GM18508 (cell line): ENCODE measurements at regions not wholly inside any gene's neighbourhood (a gene's known extent, or its start where the extent isn't known, plus 50 kb on each side); places are given as distances from the start of the nearest gene placed in this dataset.

Source experiments
- ATAC-seq: cut with Tn5 transposase; IDR thresholded peaks from one replicate; pipeline ENCODE4 v1.9.1; 2021; ENCODE audit warnings: moderate number of reproducible peaks; ENCODE audit not compliant: insufficient read depth, unreplicated experiment

DNA sequence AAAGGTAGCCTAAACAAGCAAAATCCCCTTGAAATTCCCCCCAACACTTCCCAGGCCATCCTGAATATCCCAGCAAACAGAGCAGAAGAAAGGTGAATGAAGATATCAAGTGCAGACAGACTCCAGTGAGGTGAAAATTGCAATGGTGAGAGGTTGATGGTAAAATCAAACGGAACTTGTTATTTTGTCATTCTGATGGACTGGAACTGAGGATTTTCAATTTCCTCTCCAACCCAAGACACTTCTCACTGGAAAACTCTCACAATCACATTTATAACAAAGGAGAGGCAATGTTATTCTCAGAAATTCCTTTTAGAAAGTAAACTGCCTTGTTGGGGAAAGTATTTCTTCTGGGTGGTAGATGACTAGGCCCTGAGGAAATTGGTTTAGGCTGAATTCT, 412.4 kb upstream of the C9orf72 start:
- no peak for ATAC-seq

DNA sequence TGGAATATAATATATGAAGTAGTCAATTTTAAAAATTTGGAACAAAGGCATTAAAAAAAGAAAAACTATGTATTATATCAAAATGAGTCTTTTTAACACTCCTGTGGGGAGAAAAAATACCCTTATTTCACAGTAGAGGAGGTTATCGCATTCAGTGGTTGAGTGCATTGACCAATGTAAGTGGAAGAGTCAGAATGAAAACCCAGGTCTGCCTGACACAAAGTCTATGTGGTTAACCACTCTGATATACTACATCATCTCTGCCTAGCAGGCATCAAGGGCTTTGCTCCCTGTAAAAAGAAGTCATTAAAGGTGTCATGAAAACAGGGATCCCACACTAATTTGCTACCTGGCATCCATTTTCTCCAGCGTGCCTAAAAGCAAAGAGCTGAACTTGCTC, 417.2 kb upstream of the C9orf72 start:
- peak; percentile 70 for ATAC-seq

DNA sequence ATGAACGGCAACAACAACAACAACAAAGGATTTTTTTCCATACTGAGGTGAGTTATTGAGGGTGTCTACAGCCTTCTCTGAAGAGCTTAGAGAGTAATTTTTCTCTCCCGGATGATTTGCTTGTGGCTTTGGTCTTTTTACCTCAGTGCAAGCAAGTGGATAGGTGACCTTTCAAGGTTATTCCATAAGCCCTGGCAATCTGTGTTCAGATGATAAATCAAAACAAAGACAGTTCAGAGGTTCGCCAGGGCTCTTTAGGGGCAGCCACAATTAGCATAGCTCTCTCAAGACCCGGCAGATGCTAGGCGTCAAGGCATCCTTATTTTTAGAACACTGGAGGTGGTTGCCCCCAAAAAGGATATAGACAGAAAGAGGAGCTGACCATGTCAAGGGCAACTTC, 417.9 kb upstream of the C9orf72 start:
- ATAC-seq = no peak

DNA sequence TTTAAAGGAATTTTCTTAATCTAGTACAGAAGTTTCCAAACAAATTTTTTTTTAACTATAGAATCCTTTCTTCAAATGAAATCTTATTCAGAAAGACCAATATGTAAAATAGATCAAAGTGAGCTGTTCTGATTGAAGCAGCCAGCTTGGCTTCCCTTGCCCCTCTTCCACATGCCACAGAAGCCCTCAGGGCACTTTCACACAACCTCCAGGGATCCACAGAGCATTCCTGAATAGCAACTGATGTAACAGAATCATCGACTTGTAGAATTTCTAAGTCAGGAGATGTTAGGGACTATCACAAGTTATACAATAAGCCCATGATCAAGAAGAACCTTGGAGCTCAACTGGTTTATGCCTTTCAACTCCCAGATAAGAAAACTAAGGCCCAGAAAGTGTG, 427.8 kb upstream of the C9orf72 start:
- no peak for ATAC-seq

DNA sequence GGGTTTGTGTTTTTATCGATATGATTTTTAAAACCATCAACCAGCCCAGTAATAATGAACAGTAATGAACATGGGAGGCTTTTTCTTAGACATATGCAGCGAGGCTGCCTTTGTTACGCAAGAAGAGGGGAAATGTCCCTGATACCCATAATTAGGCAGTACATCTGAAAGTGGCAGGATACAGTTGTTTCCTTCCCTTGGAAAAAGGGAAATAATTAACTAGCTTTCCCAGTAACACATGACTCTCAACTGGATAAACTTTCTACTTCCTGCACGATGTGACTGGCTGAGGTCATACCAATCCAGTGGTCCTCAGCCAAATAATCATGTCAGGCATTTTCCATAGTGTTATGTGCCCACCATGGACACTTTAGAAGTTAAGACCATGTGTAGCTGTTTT, 431.6 kb upstream of the C9orf72 start:
- ATAC-seq = no peak

DNA sequence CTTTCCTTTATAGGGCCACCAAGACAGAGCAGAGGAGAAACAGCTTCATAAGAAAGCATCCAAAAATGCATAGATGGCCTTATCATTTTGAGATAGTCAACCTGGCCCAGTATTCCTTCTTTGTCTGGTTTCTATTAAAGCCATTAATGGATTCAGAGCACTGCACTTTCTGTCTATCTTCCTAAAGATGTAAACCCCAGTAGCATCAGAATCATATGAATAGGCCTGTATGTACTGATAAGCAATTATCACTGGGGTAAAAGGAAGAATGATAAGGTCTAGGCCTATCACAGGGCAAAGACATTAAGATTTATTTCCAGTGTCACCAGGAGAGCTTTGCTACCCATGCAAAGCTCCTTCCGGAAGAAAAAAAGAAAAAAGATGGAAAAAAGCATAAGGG, 432.5 kb upstream of the C9orf72 start:
- no peak for ATAC-seq

DNA sequence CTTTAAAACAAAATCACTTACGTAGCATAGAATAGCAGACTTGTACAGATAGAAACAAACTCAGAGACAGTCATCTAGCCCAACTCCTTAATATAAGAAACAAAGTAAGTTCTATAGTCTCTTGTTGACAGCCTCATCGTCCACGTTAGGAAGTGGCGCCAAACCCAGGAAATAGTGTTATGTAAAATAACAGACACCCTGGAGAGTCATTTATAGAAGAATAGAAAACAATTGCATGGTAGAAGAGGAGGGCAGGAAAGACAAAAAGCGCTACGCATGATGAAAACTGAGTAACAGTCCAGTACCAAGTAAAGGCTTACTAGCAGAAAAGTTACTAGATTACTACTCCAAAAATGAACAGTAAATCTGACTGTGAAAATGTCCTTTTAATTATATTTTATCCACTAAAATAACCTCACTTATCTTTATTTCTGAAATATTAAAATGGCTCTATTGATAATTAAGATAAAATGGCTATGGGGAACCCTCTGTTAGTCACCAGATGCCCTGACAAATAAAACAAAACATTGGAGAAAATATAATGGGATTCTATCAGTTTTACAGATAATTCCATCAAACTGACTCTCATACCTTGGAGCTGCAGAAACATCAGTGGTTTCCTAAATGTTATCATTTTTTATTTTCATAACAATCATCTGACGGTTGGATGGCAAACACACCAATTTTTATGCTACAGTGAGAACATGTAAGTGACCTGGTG, 434.0 kb upstream of the C9orf72 start:
- no peak for ATAC-seq

DNA sequence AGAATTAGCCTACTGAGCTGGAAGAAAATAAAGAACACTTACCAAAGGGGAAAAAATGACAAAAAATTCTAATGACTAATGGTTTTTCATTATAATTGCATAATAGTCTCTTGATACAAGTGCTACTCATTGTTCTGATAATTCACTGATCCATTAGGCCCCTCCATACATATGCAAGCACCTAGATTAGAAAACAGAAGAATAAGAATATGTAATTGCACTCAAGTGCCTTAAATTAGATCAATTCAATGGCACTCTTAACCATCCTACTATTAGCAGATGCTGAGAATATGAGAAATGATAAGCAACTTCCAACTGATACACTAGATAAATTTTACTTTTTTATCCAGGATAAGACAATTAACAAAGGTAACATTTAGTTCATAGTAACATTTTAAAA, 440.9 kb upstream of the C9orf72 start:
- no peak for ATAC-seq

DNA sequence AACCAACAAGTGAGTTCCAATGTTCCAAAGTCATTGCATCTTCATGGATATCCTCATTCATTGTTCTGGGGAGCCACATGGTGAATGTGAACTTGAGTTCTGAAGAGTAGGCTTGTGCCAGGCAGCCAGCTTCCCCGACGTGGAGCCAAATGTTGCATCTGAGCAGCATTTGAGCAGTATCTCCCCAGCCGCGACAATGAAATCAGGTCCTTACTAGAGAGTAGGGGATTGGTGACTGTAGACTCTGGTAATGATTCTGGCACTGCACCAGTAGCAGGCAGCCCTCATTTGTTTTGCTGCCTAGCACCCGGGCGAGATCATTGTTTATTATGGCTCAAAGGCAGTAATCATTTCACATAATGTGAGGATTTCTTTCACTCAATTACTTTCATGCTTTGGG, 451.4 kb upstream of the C9orf72 start:
- no peak for ATAC-seq

DNA sequence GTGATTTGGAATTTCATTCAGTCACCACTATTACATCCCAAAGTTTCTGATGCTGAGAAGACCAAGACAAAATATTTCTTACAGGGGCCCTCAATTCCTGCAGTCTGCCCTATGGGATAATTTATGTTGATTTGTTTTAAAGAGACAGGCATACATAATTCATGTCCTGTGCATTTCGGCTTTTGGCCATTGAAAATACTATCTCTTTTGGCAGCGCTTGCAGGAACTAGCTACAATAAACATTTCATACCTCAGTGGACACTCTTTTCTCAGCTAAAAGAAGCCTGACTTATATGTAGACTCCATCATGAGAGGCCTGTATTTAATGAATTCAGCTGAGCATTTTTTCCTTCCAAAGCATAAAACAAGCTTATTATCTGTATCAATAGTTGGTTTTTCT, 451.9 kb upstream of the C9orf72 start:
- no peak for ATAC-seq

DNA sequence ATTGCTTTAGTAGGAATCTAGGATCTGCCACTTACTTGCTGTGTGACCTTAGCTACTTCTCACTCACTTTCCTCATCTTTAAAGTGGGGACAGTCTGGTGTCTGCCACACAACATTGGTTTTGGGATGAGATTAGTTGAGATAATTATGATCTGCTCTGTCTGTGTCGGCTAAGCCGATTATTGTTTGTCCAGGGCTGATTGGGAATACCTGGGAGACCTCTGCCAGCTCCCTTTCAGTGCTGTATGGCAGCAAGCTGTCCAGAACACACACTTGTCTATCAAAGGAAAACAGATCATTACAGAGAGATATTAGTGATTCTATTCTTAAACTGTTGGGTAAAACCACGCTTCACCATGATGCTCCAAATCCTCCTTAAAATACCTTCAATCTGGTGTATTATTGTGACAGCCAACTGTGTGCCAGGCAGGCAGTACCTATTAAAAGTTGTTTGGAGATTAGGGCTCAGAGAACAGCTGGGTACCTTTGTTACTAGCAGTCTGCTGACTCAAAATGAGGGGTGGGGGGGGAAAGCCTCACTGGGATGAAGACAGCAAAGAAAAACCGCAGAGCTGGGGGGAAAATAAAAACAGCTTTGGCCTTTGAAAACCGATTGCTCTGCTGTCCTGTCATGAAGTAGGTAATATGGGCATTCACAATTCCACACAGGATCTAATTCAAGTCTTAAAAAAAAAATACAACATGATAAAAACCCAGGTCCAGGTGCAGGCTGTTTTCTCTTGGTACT, 458.4 kb upstream of the C9orf72 start:
- no peak for ATAC-seq

DNA sequence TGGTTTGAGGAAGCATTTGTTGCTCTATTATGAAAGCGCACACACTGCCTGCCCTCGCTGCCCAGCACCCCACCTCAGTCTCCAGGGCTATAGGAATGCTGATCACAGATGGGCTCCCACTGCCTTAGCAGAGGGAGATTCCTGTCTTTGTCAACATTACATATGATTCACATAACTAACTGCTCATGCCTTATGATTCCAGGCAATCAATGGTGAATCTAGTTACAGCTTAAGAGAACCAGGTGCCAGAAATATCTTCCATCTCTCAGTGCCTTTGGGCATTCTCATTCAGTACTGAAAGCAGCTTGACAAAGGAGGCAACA, 458.9 kb upstream of the C9orf72 start:
- no peak for ATAC-seq

DNA sequence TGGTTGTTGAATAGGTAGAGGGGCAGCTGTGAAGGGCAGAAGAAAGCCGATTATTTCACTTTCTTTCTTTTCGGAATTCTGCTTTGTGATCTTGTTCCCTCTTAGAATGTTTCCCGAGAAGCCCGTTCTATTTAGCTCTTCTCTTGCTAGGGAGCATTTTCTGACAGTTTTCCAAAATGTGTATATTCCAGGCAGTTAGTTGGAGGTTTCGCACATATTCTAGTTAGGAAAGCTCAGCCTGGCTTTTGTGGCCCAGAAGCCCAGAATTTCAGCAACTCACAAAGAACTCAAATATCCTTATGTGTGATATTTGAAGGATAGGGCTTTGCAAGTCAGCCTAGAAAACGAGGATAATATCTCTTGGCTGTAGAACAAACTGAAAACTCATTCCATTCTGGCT, 461.0 kb upstream of the C9orf72 start:
- ATAC-seq = no peak

DNA sequence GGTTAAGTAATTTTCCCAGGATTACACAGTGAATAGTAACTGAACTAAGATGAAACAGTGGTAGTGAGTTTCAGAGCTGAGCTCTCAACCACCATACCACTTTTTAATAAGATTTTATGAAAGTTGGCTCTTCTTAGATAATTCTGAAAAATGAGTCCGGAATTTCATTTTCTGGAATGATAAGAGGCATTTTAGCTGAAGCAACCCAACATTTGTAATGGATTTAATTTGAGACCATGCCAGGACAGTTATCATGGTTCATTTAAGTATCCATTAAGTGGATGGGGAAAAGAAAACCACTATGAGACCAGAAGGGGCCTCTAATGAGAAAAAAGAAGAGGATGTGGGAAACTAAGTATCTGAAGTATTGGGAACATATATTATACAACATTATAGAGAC, 464.7 kb upstream of the C9orf72 start:
- ATAC-seq = no peak

DNA sequence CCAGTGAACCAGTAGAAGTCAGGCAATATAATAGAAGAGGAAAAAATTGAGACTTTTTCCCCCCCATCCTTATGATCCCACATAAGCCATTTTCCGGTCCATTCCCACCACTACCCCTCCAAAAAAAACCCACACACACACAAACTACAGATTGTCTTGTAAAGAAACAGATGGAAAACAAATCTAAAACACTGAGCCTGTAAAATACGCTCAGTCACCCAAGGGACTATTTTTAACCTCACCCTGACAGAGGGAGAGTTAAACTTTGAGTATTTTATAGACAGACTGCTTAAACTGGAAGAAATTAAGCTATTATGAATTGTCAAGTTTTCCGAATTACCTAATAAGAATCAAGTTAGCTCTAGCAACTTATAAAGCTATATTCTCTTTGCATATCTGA, 471.8 kb upstream of the C9orf72 start:
- no peak for ATAC-seq

DNA sequence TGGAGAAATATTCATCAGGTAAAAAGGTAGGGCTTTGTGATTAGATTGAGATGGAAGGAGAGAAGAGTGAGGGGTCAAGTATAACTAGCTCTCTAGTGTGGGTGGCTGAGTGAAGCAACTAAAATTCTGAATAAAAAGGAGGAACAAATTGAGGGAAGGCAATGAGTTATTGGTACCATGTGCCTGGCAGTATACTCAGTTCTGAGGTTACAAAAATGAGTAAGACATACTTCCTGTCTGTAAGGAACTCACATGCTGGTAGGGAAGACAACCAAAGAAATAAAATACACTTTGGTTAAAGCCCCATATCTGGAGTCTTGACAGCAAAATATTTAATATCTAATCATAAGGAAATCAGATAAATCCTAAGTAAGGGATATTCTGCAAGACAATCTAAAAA, 476.8 kb upstream of the C9orf72 start:
- ATAC-seq = no peak

DNA sequence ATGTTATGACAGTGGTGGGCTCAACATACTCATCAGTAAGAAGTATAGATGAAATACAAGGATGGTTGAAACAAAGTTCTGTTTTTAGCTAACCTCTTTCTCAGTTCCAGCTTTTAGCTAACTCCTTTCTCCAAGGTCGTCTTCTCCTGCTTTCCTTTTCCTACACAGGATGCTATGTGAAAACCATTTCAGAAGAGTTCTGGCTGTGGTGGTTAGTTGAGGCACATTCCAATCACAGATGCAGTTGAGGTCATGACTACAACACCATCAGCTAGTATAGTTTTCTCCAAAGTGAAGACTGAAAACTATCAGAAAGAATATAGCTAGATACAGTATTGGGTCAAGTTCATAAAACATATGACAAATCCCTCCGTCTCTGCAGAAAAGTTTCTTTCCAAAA, 477.7 kb upstream of the C9orf72 start:
- ATAC-seq = no peak

DNA sequence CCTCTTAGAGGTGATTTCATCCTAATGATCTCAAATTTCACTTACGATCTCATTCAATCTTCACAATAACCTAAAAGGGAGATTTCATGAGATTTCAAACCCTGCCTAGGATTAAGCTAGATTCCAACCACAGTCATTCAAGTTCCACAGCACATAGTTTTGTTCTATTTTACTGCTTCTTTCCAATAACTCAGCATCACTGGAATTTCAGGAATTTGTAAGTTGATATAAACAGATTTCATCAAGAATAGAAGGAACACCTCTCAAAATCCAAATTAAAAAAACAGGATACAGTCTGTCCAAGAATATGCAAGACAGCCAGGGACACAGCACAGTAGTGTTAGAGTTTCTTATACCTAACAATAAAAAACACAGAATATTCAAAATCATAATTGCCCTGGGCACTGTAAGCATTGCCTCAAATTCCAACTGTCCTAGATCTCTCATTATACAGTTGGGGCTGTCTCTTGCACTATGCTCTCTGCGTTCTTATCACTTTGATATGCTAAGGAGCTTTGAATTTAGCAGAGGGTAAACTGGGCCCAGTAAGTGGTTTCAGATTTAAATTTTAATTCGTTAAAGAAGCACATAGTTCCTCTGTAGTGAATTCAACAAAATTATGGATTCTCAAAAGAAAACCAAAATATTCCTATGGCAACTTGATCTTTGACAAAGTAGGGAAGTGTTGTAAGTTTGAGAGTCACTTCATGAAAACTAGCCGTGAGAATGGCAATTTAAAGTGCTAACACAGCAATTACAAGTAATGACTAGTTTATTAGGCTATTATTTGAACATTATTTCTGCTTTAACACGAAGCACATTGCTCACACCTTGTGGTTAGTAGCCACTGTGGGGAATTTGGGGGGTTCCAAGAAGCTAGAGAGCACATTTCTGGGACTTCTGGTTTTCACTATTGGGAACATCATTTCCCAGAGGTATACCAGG, 478.6 kb upstream of the C9orf72 start:
- no peak for ATAC-seq

DNA sequence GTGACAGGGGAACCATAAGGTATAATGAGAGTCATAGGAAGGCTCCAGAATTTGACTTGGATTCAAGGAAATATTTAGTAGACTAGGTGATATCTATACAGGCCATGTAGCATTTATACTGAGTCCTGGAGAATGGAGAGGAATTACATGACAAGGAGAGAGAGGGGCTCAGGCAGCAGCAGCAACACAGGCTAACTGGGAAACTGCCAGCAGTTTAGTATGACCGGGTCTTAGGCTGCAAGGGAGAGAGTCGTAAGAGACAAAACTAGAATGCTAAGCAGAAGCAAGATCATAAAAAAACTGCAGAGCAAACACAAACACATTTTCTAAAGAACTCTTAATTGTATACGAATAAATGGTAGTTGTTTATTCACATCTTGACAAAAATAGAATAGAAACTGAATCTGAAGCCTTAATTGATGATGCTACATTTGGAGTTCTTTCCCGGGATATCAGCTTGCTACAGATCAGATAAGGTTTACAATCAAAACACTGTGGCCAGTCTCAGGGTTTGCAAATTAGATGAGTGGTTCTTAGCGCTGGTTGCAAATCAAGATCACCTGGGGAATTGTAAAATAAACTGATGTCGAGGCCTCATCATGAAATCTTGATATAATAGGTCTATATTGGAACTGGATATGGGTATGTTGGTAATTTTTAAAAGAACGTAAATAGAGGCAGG, 480.0 kb upstream of the C9orf72 start:
- ATAC-seq = no peak

DNA sequence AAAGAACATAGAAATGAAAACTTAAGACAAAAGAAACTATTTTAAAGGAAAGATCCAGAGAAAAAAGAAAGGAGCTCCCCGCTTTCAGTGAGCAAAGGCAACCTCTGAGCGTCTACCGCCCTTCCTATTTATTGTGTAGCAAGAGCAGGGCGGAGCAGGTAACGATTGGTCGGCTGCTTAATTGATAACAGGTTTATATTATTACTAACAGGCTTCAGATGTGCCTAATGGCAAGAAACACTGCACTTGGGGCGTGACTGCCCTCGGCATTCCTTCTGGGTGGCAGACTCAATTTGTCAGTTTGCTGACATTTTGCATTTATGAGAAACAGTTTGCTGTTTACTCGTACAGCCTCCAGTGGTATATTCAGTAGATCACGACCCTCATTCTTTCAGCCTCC, 482.7 kb upstream of the C9orf72 start:
- no peak for ATAC-seq

DNA sequence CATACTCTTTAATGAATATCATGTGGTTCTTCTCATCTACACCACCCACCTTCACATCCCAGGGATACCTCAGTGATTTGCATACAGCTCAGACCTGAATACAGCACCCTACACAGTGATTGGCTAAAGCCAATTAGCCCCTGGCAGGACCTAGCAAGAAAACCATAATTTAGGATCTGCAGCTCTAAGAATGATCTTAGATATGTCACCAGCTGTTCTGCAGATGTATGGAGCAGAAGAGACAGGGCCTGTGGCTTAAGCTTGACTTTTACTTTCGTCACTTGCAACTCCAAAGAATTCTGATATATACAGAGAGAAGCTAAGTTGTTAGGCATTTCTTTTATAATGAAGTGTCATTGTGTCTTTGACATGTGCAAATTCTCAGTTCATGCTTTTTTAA, 483.2 kb upstream of the C9orf72 start:
- no peak for ATAC-seq
